Tibial nerve (tissue), 3 donors: ENCODE measurements at regions not wholly inside any gene's neighbourhood (a gene's known extent, or its start where the extent isn't known, plus 50 kb on each side); places are given as distances from the start of the nearest gene placed in this dataset.

Source experiments
- POLR2A ChIP-seq, 2 donors: fragments of 450-650 bp; IDR thresholded peaks; one replicate each; pipeline ENCODE4 v1.6.1; 2017; ENCODE audit warnings: antibody characterized with exemption in 2 of 2, mild to moderate bottlenecking in 2 of 2, moderate library complexity in 2 of 2
- TF ChIP-seq, protein P1 (sequence below), 5 experiments: fragments of 200-600 bp in 3 of 5; fragments of 450-650 bp in 2 of 5; sonication (generic) in 3 of 5; IDR thresholded peaks; one replicate each; pipeline ENCODE4 v1.5.1; 2016 to 2019; ENCODE audit warnings: antibody characterized with exemption in 5 of 5, mild to moderate bottlenecking in 3 of 5, moderate library complexity in 2 of 5

GRCh38 chr9:79917421-79917820 is 345.7 kb downstream of the TLE4 start:
- TF ChIP-seq, protein P1, sequence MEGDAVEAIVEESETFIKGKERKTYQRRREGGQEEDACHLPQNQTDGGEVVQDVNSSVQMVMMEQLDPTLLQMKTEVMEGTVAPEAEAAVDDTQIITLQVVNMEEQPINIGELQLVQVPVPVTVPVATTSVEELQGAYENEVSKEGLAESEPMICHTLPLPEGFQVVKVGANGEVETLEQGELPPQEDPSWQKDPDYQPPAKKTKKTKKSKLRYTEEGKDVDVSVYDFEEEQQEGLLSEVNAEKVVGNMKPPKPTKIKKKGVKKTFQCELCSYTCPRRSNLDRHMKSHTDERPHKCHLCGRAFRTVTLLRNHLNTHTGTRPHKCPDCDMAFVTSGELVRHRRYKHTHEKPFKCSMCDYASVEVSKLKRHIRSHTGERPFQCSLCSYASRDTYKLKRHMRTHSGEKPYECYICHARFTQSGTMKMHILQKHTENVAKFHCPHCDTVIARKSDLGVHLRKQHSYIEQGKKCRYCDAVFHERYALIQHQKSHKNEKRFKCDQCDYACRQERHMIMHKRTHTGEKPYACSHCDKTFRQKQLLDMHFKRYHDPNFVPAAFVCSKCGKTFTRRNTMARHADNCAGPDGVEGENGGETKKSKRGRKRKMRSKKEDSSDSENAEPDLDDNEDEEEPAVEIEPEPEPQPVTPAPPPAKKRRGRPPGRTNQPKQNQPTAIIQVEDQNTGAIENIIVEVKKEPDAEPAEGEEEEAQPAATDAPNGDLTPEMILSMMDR (IDR thresholded peaks at IDR 0.05) = no peak
- no peak for TF ChIP-seq POLR2A (IDR thresholded peaks at IDR 0.05)
